ENCODE measurements at regions not wholly inside any gene's neighbourhood (a gene's known extent, or its start where the extent isn't known, plus 50 kb on each side); places are given as distances from the start of the nearest gene placed in this dataset.

DNA sequence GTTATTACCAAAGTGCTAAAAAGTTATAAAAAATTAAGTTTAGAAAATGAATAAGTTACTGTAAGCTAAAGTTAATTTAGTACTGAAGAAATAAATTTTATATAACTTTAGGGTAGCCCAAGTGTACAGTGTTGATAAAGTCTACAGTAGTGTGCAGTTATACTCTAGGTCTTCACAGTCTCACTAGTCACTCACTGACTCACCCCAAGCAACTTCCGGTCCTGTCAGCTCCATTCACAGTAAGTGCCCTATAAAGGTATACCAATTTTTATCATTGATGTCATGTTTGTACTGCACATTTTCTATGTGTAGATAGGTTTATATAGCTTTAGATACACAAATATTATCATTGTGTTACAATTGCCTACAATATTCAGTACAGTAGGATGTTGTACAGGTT, 518.3 kb upstream of the PIK3C3 start:
- Histone ChIP-seq H3K27me3 (replicated peaks; ENCODE audit: insufficient read depth) (no peaks in the 10 kb centered on the region), H3K4me3 (no peak overlapping the region), H3K4me1 (ENCODE audit: control insufficient read depth in 1 of 2, low read depth in 2 of 2) (no peaks in the 10 kb centered on the region), H3K36me3 (no peaks in the 10 kb centered on the region), H3K27ac (no peak overlapping the region), H3K9me3 (no peaks in the 10 kb centered on the region)
- no peak for DNase-seq (ENCODE audit: low spot score)
- no peak for TF ChIP-seq CTCF (IDR thresholded peaks at IDR 0.05)
- no peak for ATAC-seq (ENCODE audit: insufficient number of reproducible peaks, low FRiP score, low read depth)

DNA sequence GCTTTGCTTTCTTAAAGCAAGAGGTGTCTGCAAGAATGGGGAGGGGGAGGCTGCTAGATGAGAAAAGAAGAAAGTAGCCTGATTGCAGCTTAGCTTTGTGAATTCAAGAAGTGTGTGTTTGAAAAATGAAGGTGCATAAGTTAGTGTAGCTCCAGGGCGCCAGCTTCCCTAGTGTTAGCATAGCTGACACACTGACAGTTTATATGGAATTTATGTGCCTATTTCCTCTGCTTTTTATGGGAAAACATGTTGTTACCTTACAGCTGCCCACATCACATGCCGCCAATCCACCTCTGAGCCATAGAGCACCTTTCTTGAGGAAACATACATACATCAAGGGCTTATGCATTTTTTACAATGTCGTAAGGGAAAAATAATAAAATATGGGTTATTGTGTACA, 536.4 kb upstream of the PIK3C3 start:
- Histone ChIP-seq H3K4me3 (no peak overlapping the region), H3K4me1 (ENCODE audit: control insufficient read depth in 1 of 2, low read depth in 2 of 2) (no peaks in the 10 kb centered on the region), H3K9me3 (no peaks in the 10 kb centered on the region), H3K36me3 (no peaks in the 10 kb centered on the region), H3K27ac (no peak overlapping the region), H3K27me3 (replicated peaks; ENCODE audit: insufficient read depth) (no peaks in the 10 kb centered on the region)
- DNase-seq (ENCODE audit: low spot score) (no peak), ATAC-seq (ENCODE audit: insufficient number of reproducible peaks, low FRiP score, low read depth) (no peak)
- no peak for TF ChIP-seq CTCF (IDR thresholded peaks at IDR 0.05)

- no peak overlapping the region for H3K27ac ChIP-seq
- H3K27me3 ChIP-seq (replicated peaks; ENCODE audit: insufficient read depth) = no peaks in the 10 kb centered on the region
- DNase-seq (ENCODE audit: low spot score) (no peak), ATAC-seq (ENCODE audit: insufficient number of reproducible peaks, low FRiP score, low read depth) (no peak)
- H3K9me3 ChIP-seq = no peaks in the 10 kb centered on the region
- TF ChIP-seq CTCF (IDR thresholded peaks at IDR 0.05) = no peak
- H3K4me3 ChIP-seq = no peak overlapping the region
- no peaks in the 10 kb centered on the region for H3K36me3 ChIP-seq
- H3K4me1 ChIP-seq (ENCODE audit: control insufficient read depth in 1 of 2, low read depth in 2 of 2) = no peaks in the 10 kb centered on the region
Observed at GRCh38 chr18:41416044-41416443, 539.0 kb upstream of the PIK3C3 start.

DNA sequence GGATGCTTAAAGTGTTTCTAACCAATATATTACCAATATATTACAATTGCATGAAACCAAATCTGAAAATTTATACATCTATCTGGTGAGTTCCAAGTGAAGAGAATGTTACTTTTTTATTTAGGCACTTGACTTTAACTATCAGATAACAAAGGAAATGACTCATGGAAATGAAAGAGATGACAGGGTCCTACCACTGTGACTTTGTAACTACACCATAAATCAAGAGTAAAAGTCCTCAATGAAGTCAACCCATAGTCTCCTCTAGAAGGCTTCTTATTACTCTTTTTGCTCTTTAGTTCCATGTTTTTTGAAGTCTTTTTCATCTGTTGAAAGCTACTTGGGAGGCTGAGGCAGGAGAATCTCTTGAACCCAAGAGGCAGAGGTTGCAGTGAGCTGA, 545.0 kb upstream of the PIK3C3 start:
- DNase-seq (ENCODE audit: low spot score) (no peak), ATAC-seq (ENCODE audit: insufficient number of reproducible peaks, low FRiP score, low read depth) (no peak)
- no peak overlapping the region for H3K4me3 ChIP-seq
- no peak for TF ChIP-seq CTCF (IDR thresholded peaks at IDR 0.05)
- H3K27me3 ChIP-seq (replicated peaks; ENCODE audit: insufficient read depth) = no peaks in the 10 kb centered on the region
- H3K4me1 ChIP-seq (ENCODE audit: control insufficient read depth in 1 of 2, low read depth in 2 of 2) = no peaks in the 10 kb centered on the region
- no peak overlapping the region for H3K27ac ChIP-seq
- H3K36me3 ChIP-seq = no peaks in the 10 kb centered on the region
- no peaks in the 10 kb centered on the region for H3K9me3 ChIP-seq

GRCh38 chr18:41406834-41407233, 548.2 kb upstream of the PIK3C3 start:
- DNase-seq (ENCODE audit: low spot score) (no peak), ATAC-seq (ENCODE audit: insufficient number of reproducible peaks, low FRiP score, low read depth) (no peak)
- no peak for TF ChIP-seq CTCF (IDR thresholded peaks at IDR 0.05)
- Histone ChIP-seq H3K4me1 (ENCODE audit: control insufficient read depth in 1 of 2, low read depth in 2 of 2) (no peaks in the 10 kb centered on the region), H3K9me3 (no peaks in the 10 kb centered on the region), H3K27ac (no peak overlapping the region), H3K36me3 (no peaks in the 10 kb centered on the region), H3K4me3 (no peak overlapping the region), H3K27me3 (replicated peaks; ENCODE audit: insufficient read depth) (no peaks in the 10 kb centered on the region)
